Stimulated activated naive B cell treated with anti-CD40 and anti-IgM and Interleukin-4, amounts not matched to agents 10 μg/mL and 1 μg/mL and 100 μg/mL, for 72 hours (primary cell): ENCODE measurements at regions not wholly inside any gene's neighbourhood (a gene's known extent, or its start where the extent isn't known, plus 50 kb on each side); places are given as distances from the start of the nearest gene placed in this dataset.

Experiments
- ATAC-seq, 2 donors: fragments of 150-1000 bp; cut with Tn5 transposase; replicated peaks; 2 replicates each; pipeline ENCODE4 v1.10.0; 2021; ENCODE audit warnings: moderate library complexity in 1 of 2
- DNase-seq: peaks from one replicate; pipeline ENCODE4 v3.0.0; 2021
- H3K27ac Mint-ChIP-seq: one replicate; pipeline ENCODE4 v1.8.0; 2022; ENCODE audit warnings: mild to moderate bottlenecking, mixed read lengths
- H3K27me3 Mint-ChIP-seq, 2 donors: one replicate each; pipeline ENCODE4 v1.8.0; 2022; ENCODE audit warnings: mixed read lengths in 2 of 2
- H3K36me3 Mint-ChIP-seq, 2 donors: one replicate each; pipeline ENCODE4 v1.8.0; 2022; ENCODE audit warnings: mixed read lengths in 2 of 2, mild to moderate bottlenecking in 1 of 2
- H3K4me1 Mint-ChIP-seq, 2 donors: one replicate each; pipeline ENCODE4 v1.8.0; 2022; ENCODE audit warnings: mixed read lengths in 2 of 2, mild to moderate bottlenecking in 1 of 2
- H3K4me3 Mint-ChIP-seq, 2 donors: one replicate each; pipeline ENCODE4 v1.8.0; 2022; ENCODE audit warnings: mild to moderate bottlenecking in 2 of 2, mixed read lengths in 2 of 2, moderate library complexity in 1 of 2
- H3K9me3 Mint-ChIP-seq, 2 donors: one replicate each; pipeline ENCODE4 v1.8.0; 2022; ENCODE audit warnings: mixed read lengths in 2 of 2, mild to moderate bottlenecking in 1 of 2

DNA sequence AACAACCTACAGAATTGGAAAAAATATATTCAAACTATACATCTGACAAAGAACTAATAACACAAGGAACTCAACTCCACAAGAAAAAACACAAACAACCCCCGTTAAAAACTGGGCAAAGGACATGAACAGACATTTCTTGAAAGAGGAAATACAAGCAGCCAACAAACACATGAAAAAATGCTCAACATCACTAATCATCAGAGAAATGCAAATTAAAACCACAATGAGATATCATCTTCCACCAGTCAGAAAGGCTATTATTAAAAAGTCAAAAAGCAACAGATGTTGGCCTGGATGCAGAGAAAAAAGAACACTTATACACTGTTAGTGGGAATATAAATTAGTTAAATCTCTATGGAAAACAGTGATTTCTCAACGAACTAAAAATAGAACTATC is 82.6 kb upstream of the CCDC91 start:
- Mint-ChIP-seq H3K27ac (no peak overlapping the region), H3K36me3 (no peaks in the 10 kb centered on the region), H3K4me1 (peaks cover 0 to 7% of the 10 kb centered on the region in 2 donors), H3K4me3 (no peak overlapping the region), H3K9me3 (peaks cover 3 to 4% of the 10 kb centered on the region in 2 donors), H3K27me3 (no peaks in the 10 kb centered on the region)
- ATAC-seq: no peak
- no peak for DNase-seq

DNA sequence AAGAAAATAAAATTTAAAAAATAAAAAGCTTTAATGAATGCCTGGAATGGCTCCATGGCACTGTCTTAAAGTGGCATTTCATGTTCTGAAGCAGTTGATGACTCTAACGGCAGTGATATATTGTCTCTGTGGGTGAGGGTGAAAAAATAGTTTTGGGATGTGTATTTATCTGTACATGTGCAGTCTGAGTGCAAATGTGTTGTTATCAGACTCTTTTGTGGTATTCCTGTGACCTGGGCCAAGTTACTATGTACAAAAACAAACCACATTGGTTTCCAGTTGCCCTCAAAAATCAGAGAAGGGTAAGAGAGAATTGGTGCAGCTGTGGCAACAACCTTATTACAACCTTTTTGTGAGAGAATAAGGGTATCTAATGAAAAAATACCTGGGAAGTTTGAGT is 81.7 kb upstream of the CCDC91 start:
- Mint-ChIP-seq H3K4me3 (no peak overlapping the region), H3K27ac (no peak overlapping the region), H3K27me3 (no peaks in the 10 kb centered on the region), H3K9me3 (peaks cover 3 to 4% of the 10 kb centered on the region in 2 donors), H3K36me3 (no peaks in the 10 kb centered on the region), H3K4me1 (peaks cover 0 to 7% of the 10 kb centered on the region in 2 donors)
- ATAC-seq (no peak), DNase-seq (no peak)

DNA sequence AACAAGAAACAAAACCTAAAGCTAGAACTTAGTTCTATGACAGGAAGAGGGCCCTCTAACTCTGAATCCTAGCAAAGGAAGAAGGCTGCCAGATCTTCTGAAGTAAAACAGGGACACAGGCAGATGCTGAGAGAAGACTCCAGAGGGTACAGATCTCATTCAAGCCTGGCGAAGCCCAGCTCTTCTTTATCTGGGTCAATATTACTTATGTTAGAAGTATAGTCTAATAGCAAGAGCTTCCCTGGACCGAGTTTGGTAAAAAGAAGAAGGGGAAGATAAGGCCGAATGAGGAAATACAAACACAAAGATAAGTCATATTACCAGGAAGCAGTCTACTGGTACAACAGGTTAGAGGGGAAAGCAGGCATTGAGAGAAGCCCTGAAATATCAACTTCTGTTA is 79.9 kb upstream of the CCDC91 start:
- Mint-ChIP-seq H3K9me3 (peaks cover 3 to 4% of the 10 kb centered on the region in 2 donors), H3K4me1 (peaks cover 0 to 7% of the 10 kb centered on the region in 2 donors), H3K27me3 (peaks cover 0 to 5% of the 10 kb centered on the region in 2 donors), H3K36me3 (no peaks in the 10 kb centered on the region), H3K4me3 (no peak overlapping the region), H3K27ac (no peak overlapping the region)
- ATAC-seq (no peak), DNase-seq (no peak)

DNA sequence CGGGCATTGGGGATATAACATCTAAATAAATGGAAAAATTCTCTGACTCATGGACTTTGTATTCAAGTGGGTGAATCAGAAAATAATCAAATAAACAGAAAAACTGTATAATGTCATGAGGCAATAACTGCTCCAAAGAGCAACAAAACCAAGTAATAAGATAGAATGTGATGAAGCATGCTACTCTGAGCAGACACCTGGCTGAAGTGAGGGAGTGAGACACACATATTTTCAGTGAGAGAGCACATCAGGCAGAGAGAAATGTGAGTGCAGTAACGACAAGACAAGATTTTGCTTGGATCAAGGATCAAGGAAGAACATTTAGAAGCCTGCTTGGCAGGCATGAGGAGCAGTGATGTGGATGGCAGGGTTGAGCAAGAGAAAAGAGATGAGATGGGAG is 75.8 kb upstream of the CCDC91 start:
- Mint-ChIP-seq H3K27me3 (peaks cover 0 to 5% of the 10 kb centered on the region in 2 donors), H3K4me1 (no peaks in the 10 kb centered on the region), H3K27ac (no peak overlapping the region), H3K36me3 (no peaks in the 10 kb centered on the region), H3K9me3 (peaks cover 0 to 2% of the 10 kb centered on the region in 2 donors), H3K4me3 (no peak overlapping the region)
- no peak for ATAC-seq
- no peak for DNase-seq

DNA sequence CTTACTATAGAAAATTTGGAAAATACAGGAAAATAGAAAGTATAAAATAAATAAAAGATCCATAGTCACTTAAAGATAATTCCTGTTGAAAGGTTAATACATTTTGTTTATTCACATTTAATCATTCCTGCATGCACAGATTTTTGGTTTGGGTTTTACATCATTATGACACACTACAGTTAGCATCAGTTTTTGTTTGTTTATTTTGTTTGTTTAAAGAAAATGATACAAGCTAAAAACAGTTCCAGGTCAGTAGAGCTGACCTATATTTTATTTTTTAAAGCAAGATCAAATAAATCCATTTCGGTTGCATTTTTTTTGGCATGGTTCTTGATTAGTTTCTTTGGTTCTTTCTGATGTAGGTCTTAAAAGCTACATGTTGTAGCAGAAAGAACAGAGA is 68.8 kb upstream of the CCDC91 start:
- H3K36me3 Mint-ChIP-seq: no peaks in the 10 kb centered on the region
- no peaks in the 10 kb centered on the region for H3K27me3 Mint-ChIP-seq
- H3K27ac Mint-ChIP-seq: no peak overlapping the region
- DNase-seq: no peak
- H3K4me1 Mint-ChIP-seq: no peaks in the 10 kb centered on the region
- no peak overlapping the region for H3K4me3 Mint-ChIP-seq
- ATAC-seq: no peak
- H3K9me3 Mint-ChIP-seq: no peaks in the 10 kb centered on the region

DNA sequence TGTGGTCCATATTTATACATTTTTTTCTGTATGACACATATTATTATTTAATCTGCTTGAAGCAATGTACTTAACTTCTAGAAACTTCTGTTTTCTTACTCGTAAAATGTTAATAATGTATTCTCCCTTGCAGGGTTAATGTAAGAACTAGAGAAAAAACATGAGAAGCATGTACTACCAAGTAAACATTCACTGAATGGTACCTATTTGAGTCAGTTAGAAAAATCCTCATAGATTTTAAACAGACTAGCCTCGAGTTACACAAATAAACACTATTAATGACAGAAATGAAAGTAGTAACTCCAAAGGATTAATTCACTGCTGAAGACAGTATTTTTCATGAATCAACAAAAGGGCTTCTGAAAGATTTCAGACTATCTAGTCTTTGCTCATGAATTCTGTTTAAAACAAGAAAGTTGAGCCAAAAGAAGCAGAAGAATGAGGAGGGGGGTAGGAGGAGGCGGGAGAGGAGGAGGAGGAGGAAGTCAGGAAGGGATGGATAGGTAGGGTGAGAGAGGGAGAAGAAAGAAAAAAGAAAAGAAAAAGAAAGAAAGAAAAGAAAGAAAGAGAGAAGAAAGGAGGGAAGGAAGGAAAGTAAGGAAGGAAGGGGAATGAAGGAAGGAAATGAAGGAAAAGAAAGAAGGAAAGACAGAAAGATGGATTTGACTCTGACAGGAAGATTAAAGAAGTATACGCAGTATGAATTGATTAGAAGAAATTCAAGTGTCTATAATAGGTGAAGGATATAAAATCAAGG is 68.2 kb upstream of the CCDC91 start:
- no peak overlapping the region for H3K27ac Mint-ChIP-seq
- H3K27me3 Mint-ChIP-seq: no peaks in the 10 kb centered on the region
- no peaks in the 10 kb centered on the region for H3K36me3 Mint-ChIP-seq
- ATAC-seq: no peak
- no peak overlapping the region for H3K4me3 Mint-ChIP-seq
- no peaks in the 10 kb centered on the region for H3K4me1 Mint-ChIP-seq
- DNase-seq: no peak
- H3K9me3 Mint-ChIP-seq: no peaks in the 10 kb centered on the region

DNA sequence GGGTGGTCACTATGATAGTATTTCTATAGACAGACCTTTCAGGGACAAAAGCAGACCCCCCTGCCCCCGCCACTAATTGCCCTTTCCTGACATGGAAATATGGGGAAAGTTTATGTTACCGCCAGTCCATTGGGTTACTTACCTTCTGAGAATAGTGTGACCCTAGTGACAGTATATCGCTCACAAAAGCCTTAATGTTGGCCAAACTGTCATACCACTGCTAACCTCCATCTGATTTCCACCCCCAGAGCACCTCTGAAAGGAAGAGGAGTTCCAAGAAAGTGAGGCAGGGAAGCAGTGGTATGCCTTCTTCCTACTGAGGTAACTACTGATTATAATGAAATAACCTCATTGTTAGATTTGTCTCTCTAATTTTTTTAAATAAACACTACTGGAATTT is 67.5 kb upstream of the CCDC91 start:
- Mint-ChIP-seq H3K27me3 (no peaks in the 10 kb centered on the region), H3K9me3 (no peaks in the 10 kb centered on the region), H3K4me3 (no peak overlapping the region)

DNA sequence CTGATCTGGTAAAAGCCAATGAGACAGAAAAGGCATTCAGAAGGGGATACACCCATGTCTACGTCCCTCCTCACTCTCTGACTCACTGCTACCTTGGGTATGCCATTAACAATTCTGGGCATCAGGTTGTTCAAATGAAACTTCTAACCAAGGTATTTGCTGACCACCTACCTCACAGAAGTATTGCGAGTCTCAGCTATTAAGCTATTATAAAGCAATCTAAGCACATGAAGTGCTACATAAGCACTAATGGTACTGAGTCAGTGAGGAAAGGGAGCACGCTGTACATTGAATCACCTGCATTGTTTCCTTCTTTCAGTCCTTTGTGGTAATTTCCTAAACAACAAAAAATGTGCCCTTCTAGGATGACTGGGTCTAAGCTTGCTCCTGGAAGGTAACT is 62.8 kb upstream of the CCDC91 start:
- ATAC-seq (no peak), DNase-seq (no peak)
- peaks cover 0 to 1% of the 10 kb centered on the region in 2 donors for H3K4me1 Mint-ChIP-seq
- H3K27me3 Mint-ChIP-seq: peaks cover 0 to 5% of the 10 kb centered on the region in 2 donors
- no peaks in the 10 kb centered on the region for H3K36me3 Mint-ChIP-seq
- H3K9me3 Mint-ChIP-seq: no peaks in the 10 kb centered on the region
- H3K4me3 Mint-ChIP-seq: no peak overlapping the region
- no peak overlapping the region for H3K27ac Mint-ChIP-seq

More for the DNA sequence above, 67.5 kb upstream of the CCDC91 start:
- DNase-seq (no peak), ATAC-seq (no peak)
- Mint-ChIP-seq H3K4me1 (no peaks in the 10 kb centered on the region), H3K27ac (no peak overlapping the region), H3K36me3 (no peaks in the 10 kb centered on the region)

DNA sequence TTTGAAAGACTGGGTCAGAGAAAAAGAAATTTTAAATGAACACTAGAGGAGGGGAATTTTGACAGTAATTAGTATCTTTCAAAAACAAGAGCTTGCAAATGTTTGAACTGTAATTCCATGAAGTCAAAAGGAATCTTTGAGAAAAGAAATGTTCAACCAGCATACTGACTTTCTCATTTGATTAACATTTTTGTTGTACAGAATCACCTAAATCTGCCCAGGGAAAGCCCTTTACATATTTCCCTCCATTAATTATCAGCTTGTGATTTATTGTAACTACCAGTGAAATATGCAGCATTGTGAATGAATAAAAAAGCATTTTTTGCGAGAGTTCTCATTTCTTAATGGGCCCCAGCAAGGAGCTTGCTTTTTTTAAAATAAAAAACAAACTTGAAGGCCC is 61.2 kb upstream of the CCDC91 start:
- Mint-ChIP-seq H3K9me3 (no peaks in the 10 kb centered on the region), H3K4me3 (no peak overlapping the region), H3K4me1 (peaks cover 0 to 1% of the 10 kb centered on the region in 2 donors), H3K27me3 (peaks cover 0 to 5% of the 10 kb centered on the region in 2 donors), H3K36me3 (no peaks in the 10 kb centered on the region), H3K27ac (no peak overlapping the region)
- DNase-seq (no peak), ATAC-seq (no peak)

DNA sequence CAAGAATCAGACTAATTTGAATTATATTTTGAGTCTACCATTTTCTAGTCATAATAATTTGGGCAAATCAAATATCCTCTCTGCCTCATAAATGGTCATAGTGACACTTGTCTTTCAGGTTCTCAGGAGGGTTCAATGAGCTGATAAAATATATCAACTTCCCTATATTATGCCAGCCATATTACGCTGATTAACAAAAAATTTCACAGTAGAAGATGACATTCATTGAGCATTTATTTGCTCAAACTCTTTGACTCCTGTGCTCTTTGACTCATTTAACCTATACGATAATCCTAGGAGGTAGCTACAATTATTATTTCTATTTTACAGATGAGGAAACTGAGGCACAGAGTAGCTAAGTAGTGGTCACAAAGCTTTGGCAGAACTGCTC is 60.0 kb upstream of the CCDC91 start:
- Mint-ChIP-seq H3K9me3 (no peaks in the 10 kb centered on the region), H3K4me3 (no peak overlapping the region)

DNA sequence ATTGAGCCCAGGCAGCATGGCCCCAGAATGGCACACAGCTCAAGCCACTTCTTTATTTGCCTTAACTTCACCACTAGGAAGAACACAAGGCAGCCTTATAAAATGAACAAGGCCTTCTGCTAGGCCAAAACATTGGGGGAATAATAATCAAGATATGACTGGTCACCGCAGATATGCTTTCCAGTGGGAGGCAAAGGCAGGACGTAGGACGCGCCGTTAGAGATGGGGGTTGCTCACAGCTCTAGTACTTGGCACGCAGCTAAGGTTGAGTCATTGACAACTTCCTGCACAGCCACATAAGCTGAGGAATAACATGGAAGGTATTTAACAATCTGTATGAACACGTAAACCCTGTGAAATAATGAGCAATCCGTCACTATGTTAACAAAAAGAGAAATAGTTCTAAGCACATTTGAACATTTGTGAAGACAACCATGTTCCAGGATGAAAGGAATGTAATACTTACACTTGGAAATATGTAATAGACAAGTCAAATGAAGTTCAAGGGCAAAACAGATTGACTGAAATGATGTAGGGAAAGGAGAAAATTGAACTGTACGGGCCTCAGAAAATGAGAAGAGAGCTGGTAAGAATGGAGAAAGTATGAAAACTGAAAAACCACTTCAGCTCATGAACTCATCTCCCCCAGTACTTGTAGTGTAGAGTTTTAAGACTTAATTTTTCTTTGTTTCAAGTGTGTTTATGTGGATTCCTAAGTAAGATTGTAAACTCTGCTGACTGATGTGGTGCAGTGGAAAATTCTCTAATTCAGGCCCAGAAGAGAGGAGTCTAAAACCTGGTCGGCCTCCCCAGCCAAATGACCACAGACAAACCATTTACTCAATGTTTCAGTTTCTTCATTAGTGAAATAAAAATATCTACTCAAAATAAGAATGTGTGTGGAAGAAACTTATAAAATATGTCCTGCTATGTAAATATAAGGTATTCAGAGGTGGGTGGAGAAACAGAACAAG is 59.3 kb upstream of the CCDC91 start:
- H3K4me1 Mint-ChIP-seq: peaks cover 0 to 1% of the 10 kb centered on the region in 2 donors
- no peak overlapping the region for H3K27ac Mint-ChIP-seq
- no peaks in the 10 kb centered on the region for H3K36me3 Mint-ChIP-seq
- H3K4me3 Mint-ChIP-seq: no peak overlapping the region
- no peak for DNase-seq
- ATAC-seq: no peak
- no peaks in the 10 kb centered on the region for H3K9me3 Mint-ChIP-seq
- H3K27me3 Mint-ChIP-seq: peaks cover 0 to 5% of the 10 kb centered on the region in 2 donors

More for the DNA sequence above, 60.0 kb upstream of the CCDC91 start:
- no peak for ATAC-seq
- no peaks in the 10 kb centered on the region for H3K36me3 Mint-ChIP-seq
- H3K27me3 Mint-ChIP-seq: peaks cover 0 to 5% of the 10 kb centered on the region in 2 donors
- no peak overlapping the region for H3K27ac Mint-ChIP-seq
- DNase-seq: no peak
- H3K4me1 Mint-ChIP-seq: peaks cover 0 to 1% of the 10 kb centered on the region in 2 donors

DNA sequence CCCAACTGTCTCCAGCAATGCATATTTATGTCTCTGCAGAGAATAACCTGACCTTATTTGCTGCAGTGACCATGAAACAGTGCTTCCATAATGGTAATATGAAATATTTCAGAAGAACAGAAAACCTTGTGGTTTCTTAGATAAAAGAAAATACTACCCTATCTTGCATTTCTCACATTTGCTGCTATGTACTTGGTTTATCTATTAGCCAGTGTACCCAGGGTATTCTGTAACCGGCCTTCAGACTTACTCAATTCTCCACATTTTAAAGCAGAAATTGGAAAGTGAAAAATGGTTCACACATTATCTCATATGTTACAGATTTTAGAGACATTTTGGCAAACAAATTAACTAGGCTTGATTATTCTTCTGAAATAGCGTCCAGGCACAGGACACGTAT is 57.9 kb upstream of the CCDC91 start:
- DNase-seq: no peak
- H3K36me3 Mint-ChIP-seq: no peaks in the 10 kb centered on the region
- H3K27me3 Mint-ChIP-seq: peaks cover 0 to 5% of the 10 kb centered on the region in 2 donors
- no peak for ATAC-seq
- H3K4me3 Mint-ChIP-seq: no peak overlapping the region
- no peak overlapping the region for H3K27ac Mint-ChIP-seq
- no peaks in the 10 kb centered on the region for H3K9me3 Mint-ChIP-seq
- H3K4me1 Mint-ChIP-seq: peaks cover 0 to 1% of the 10 kb centered on the region in 2 donors

DNA sequence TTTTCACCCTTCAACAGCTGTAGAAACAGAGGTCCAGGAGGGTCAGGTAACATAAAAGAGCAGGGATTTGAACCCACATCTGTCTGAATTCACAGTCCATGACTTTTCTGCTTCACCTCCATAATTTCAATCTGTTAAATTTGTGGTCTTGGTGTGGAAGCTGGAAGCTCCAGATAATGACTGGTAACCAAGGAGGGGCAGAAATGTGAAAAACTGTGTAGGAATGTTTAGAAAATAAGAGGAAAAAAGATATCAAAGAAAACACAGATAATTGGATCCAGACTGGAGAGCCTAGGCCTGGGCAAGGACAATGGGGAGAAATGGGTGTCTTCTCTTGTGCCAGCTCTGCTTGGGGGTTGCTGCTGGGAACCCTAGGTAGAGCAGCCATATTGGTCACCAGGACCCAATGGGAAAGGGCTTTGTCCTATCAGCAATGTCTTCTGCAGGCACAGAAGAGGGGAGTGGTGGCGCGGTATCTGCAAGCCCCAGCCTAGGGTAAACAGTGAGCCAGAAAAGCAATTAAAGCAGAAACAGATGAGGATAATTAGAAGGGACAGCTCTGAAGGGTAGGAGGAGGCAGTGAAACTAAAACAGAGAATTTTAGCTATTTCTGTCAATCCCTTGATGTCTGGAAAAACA is 54.3 kb upstream of the CCDC91 start:
- no peaks in the 10 kb centered on the region for H3K9me3 Mint-ChIP-seq
- no peaks in the 10 kb centered on the region for H3K4me1 Mint-ChIP-seq
- no peaks in the 10 kb centered on the region for H3K27me3 Mint-ChIP-seq
- ATAC-seq (no peak), DNase-seq (no peak)
- no peak overlapping the region for H3K4me3 Mint-ChIP-seq
- H3K27ac Mint-ChIP-seq: no peak overlapping the region
- no peaks in the 10 kb centered on the region for H3K36me3 Mint-ChIP-seq

DNA sequence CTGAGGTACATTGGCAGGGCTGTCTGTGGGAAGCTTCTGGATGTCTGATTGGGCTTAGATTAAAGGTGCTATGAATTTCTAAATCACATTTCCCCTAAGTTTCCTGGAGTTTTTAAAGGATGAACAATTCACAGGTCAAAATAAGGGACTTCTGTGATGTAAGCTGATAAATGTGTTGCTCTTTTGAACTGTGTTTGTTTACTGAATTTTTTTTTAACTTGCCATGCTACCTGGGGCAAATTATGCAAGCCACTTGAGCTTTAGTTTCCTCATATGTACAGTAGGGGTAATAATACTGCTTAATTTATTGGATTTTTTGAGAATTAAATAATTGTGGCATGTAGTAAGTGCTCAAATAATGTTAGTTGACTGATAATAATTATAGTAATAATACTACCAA is 52.8 kb upstream of the CCDC91 start:
- Mint-ChIP-seq H3K4me3 (no peak overlapping the region), H3K27me3 (no peaks in the 10 kb centered on the region), H3K9me3 (no peaks in the 10 kb centered on the region), H3K27ac (no peak overlapping the region), H3K36me3 (no peaks in the 10 kb centered on the region), H3K4me1 (no peaks in the 10 kb centered on the region)
- DNase-seq: no peak
- ATAC-seq: no peak
